ENCODE measurements at regions not wholly inside any gene's neighbourhood (a gene's known extent, or its start where the extent isn't known, plus 50 kb on each side); places are given as distances from the start of the nearest gene placed in this dataset.

- no peak for DNase-seq
Measured at GRCh38 chr13:34004676-34005075, 186.7 kb downstream of the RFC3 start.

GRCh38 chr13:34006011-34006410 is 188.1 kb downstream of the RFC3 start:
- no peak for DNase-seq

- DNase-seq: no peak
Measured at GRCh38 chr13:34011552-34012085, 193.7 kb downstream of the RFC3 start.

GRCh38 chr13:34012382-34012781 is 194.4 kb downstream of the RFC3 start:
- no peak for DNase-seq

- no peak for DNase-seq
Measured at GRCh38 chr13:34013061-34013460, 195.1 kb downstream of the RFC3 start.

- DNase-seq: no peak
Measured at GRCh38 chr13:34017231-34017630, 199.3 kb downstream of the RFC3 start.

GRCh38 chr13:34019870-34020269 is 201.9 kb downstream of the RFC3 start:
- no peak for DNase-seq

- no peak for DNase-seq
Measured at GRCh38 chr13:34020388-34020787, 202.4 kb downstream of the RFC3 start.

- no peak for DNase-seq
Measured at GRCh38 chr13:34021619-34022018, 203.7 kb downstream of the RFC3 start.

GRCh38 chr13:34025746-34026145 is 207.8 kb downstream of the RFC3 start:
- DNase-seq: no peak

GRCh38 chr13:34026308-34026707 is 208.4 kb downstream of the RFC3 start:
- no peak for DNase-seq

- DNase-seq: no peak
Measured at GRCh38 chr13:34028496-34029442, 210.8 kb downstream of the RFC3 start.

- no peak for DNase-seq
Measured at GRCh38 chr13:34030782-34031181, 212.8 kb downstream of the RFC3 start.

- no peak for DNase-seq
Measured at GRCh38 chr13:34031610-34032009, 213.7 kb downstream of the RFC3 start.

- DNase-seq: no peak
Measured at GRCh38 chr13:34034411-34034810, 216.5 kb downstream of the RFC3 start.

- DNase-seq: no peak
Measured at GRCh38 chr13:34035178-34035577, 217.2 kb downstream of the RFC3 start.

GRCh38 chr13:34035676-34036325 is 217.9 kb downstream of the RFC3 start:
- no peak for DNase-seq

GRCh38 chr13:34037636-34038540 is 219.9 kb downstream of the RFC3 start:
- DNase-seq: no peak

GRCh38 chr13:34038541-34039068 is 220.7 kb downstream of the RFC3 start:
- no peak for DNase-seq

- no peak for DNase-seq
Measured at GRCh38 chr13:34039678-34040077, 221.7 kb downstream of the RFC3 start.

GRCh38 chr13:34040863-34041262 is 222.9 kb downstream of the RFC3 start:
- DNase-seq: no peak

- no peak for DNase-seq
Measured at GRCh38 chr13:34044041-34044440, 226.1 kb downstream of the RFC3 start.

GRCh38 chr13:34044660-34045080 is 226.7 kb downstream of the RFC3 start:
- DNase-seq: no peak
